IMR-90 (cell line): ENCODE measurements at regions not wholly inside any gene's neighbourhood (a gene's known extent, or its start where the extent isn't known, plus 50 kb on each side); places are given as distances from the start of the nearest gene placed in this dataset.

Source experiments
- ATAC-seq: fragments of 200-7000 bp; cut with Tn5 transposase; 2 replicates; pipeline ENCODE4 v1.9.1; 2020; ENCODE audit warnings: low read depth, mild to moderate bottlenecking, moderate library complexity
- BruUV-seq: library from RNA; stranded (reverse); fragments of 400-500 nt; replicated peaks from 2 replicates; lab custom pipeline; 2021; lab: Mats Ljungman, UMichigan
- CTCF ChIA-PET: fragments of 300-600 bp; formaldehyde crosslinking; extraction: SDS; loops from one replicate; lab custom pipeline; 2021; ENCODE audit warnings: antibody characterized with exemption; lab: Yijun Ruan, JAX
- POLR2A ChIA-PET: fragments of 300-600 bp; sonication (Branson Sonifier 250); formaldehyde crosslinking; loops from one replicate; lab custom pipeline; 2022; ENCODE audit warnings: antibody characterized with exemption; ENCODE audit not compliant: unreplicated experiment; lab: Charles Lee
- DNase-seq: peaks from one replicate; pipeline ENCODE4 v3.0.0; 2013
- H2AFZ ChIP-seq: replicated peaks from 2 replicates; pipeline ENCODE3; 2013; ENCODE audit warnings: low read length, mild to moderate bottlenecking; ENCODE audit not compliant: poor library complexity
- H2AK5ac ChIP-seq: 2 replicates; pipeline ENCODE4 v1.6.1; 2013; ENCODE audit warnings: low read depth, low read length, inconsistent platforms
- H2AK9ac ChIP-seq: replicated peaks from 2 replicates; pipeline ENCODE3; 2013; ENCODE audit warnings: mild to moderate bottlenecking, low read depth, low read length, moderate library complexity; ENCODE audit not compliant: poor library complexity
- H2BK120ac ChIP-seq: 2 replicates; pipeline ENCODE4 v1.6.1; 2013; ENCODE audit warnings: low read depth, low read length, inconsistent platforms
- H2BK15ac ChIP-seq: 3 replicates; pipeline ENCODE4 v1.6.1; 2013; ENCODE audit warnings: low read depth, low read length, inconsistent platforms
- H2BK20ac ChIP-seq: 2 replicates; pipeline ENCODE4 v1.6.1; 2013; ENCODE audit warnings: low read depth, mild to moderate bottlenecking, inconsistent platforms, low read length, moderate library complexity
- H2BK5ac ChIP-seq: 2 replicates; pipeline ENCODE4 v1.6.1; 2013; ENCODE audit warnings: mild to moderate bottlenecking, low read depth, low read length, inconsistent platforms; ENCODE audit not compliant: poor library complexity, severe bottlenecking
- H3K14ac ChIP-seq: replicated peaks from 2 replicates; pipeline ENCODE4 v1.6.1; 2013; ENCODE audit warnings: low read depth, low read length, inconsistent platforms
- H3K18ac ChIP-seq: 2 replicates; pipeline ENCODE4 v1.6.1; 2013; ENCODE audit warnings: low read depth, low read length, control low read depth
- H3K23ac ChIP-seq: 2 replicates; pipeline ENCODE4 v1.6.1; 2013; ENCODE audit warnings: low read depth, low read length, inconsistent platforms
- H3K27ac ChIP-seq: 2 replicates; pipeline ENCODE4 v1.5.1; 2013; ENCODE audit warnings: mild to moderate bottlenecking, control low read depth, low read length; ENCODE audit not compliant: insufficient read depth
- H3K27me3 ChIP-seq: 2 replicates; pipeline ENCODE4 v1.6.1; 2013; ENCODE audit warnings: low read length; ENCODE audit not compliant: control insufficient read depth, insufficient read depth
- H3K36me3 ChIP-seq: 2 replicates; pipeline ENCODE4 v1.6.1; 2013; ENCODE audit warnings: low read length, mixed read lengths; ENCODE audit not compliant: control insufficient read depth, insufficient read depth
- H3K4ac ChIP-seq: 2 replicates; pipeline ENCODE4 v1.6.1; 2013; ENCODE audit warnings: low read depth, low read length, inconsistent platforms
- H3K4me1 ChIP-seq: 2 replicates; pipeline ENCODE4 v1.6.1; 2013; ENCODE audit warnings: low read length, mixed read lengths; ENCODE audit not compliant: control insufficient read depth, insufficient read depth
- H3K4me2 ChIP-seq: 2 replicates; pipeline ENCODE4 v1.6.1; 2013; ENCODE audit warnings: low read depth, mild to moderate bottlenecking, control low read depth, low read length, moderate library complexity
- H3K4me3 ChIP-seq: 2 replicates; pipeline ENCODE4 v1.5.1; 2013; ENCODE audit warnings: low read depth, mild to moderate bottlenecking, control low read depth, low read length, moderate library complexity; ENCODE audit not compliant: insufficient read depth
- H3K56ac ChIP-seq: 2 replicates; pipeline ENCODE4 v1.6.1; 2013; ENCODE audit warnings: low read length, inconsistent platforms; ENCODE audit not compliant: insufficient read depth; ENCODE audit errors: extremely low read depth
- H3K79me1 ChIP-seq, 2 experiments: 2 replicates each; pipeline ENCODE4 v1.6.1; 2013; ENCODE audit warnings: low read length in 2 of 2, inconsistent platforms in 1 of 2, low read depth in 1 of 2
- H3K9ac ChIP-seq: 2 replicates; pipeline ENCODE4 v1.6.1; 2013; ENCODE audit warnings: low read depth, low read length, control low read depth
- H3K9me1 ChIP-seq: 2 replicates; pipeline ENCODE4 v1.6.1; 2013; ENCODE audit warnings: low read length, inconsistent platforms; ENCODE audit not compliant: insufficient read depth
- H3K9me3 ChIP-seq: 2 replicates; pipeline ENCODE4 v1.6.1; 2013; ENCODE audit warnings: low read length; ENCODE audit not compliant: control insufficient read depth, insufficient read depth
- H4K20me1 ChIP-seq: 2 replicates; pipeline ENCODE4 v1.6.1; 2013; ENCODE audit warnings: low read length, inconsistent platforms; ENCODE audit not compliant: insufficient read depth
- H4K5ac ChIP-seq: 2 replicates; pipeline ENCODE4 v1.6.1; 2013; ENCODE audit warnings: mild to moderate bottlenecking, low read depth, low read length, control low read depth
- H4K8ac ChIP-seq, 2 experiments: 2 replicates each; pipeline ENCODE4 v1.6.1; 2013; ENCODE audit warnings: low read depth in 2 of 2, low read length in 2 of 2, control low read depth in 1 of 2, inconsistent platforms in 1 of 2
- H4K91ac ChIP-seq: 2 replicates; pipeline ENCODE4 v1.6.1; 2013; ENCODE audit warnings: low read depth, low read length, inconsistent platforms; ENCODE audit not compliant: insufficient read depth
- BHLHE40 ChIP-seq: fragments of 150-350 bp; IDR thresholded peaks from 2 replicates; pipeline ENCODE4 v1.6.1; 2016; ENCODE audit warnings: mild to moderate bottlenecking, low read depth, low read length
- CEBPB ChIP-seq: IDR thresholded peaks from 2 replicates; pipeline ENCODE4 v1.6.1; 2012; ENCODE audit warnings: low read depth, low read length, improper control_type of control experiment
- CHD1 ChIP-seq: IDR thresholded peaks from 2 replicates; pipeline ENCODE4 v1.6.1; 2012; ENCODE audit warnings: low read depth, low read length, improper control_type of control experiment
- CTCF ChIP-seq: conservative IDR thresholded peaks from 2 replicates; pipeline ENCODE4 v1.5.1; 2012; ENCODE audit warnings: mild to moderate bottlenecking, low read depth, low read length, improper control_type of control experiment
- ELK1 ChIP-seq: fragments of 150-350 bp; IDR thresholded peaks from 2 replicates; pipeline ENCODE4 v1.6.1; 2016; ENCODE audit warnings: low read depth, mild to moderate bottlenecking, low read length, moderate library complexity, borderline replicate concordance
- FOS ChIP-seq: fragments of 150-350 bp; IDR thresholded peaks from 2 replicates; pipeline ENCODE4 v1.6.1; 2016; ENCODE audit warnings: low read depth, low read length
- MAFK ChIP-seq: IDR thresholded peaks from 2 replicates; pipeline ENCODE4 v1.6.1; 2012; ENCODE audit warnings: low read depth, low read length, improper control_type of control experiment
- MAZ ChIP-seq: IDR thresholded peaks from 2 replicates; pipeline ENCODE4 v1.6.1; 2012; ENCODE audit warnings: low read depth, mild to moderate bottlenecking, low read length, improper control_type of control experiment, moderate library complexity, borderline replicate concordance
- MXI1 ChIP-seq: IDR thresholded peaks from 2 replicates; pipeline ENCODE4 v1.6.1; 2012; ENCODE audit warnings: low read depth, mild to moderate bottlenecking, low read length, moderate library complexity, borderline replicate concordance
- NFE2L2 ChIP-seq: fragments of 150-350 bp; IDR thresholded peaks from 2 replicates; pipeline ENCODE4 v1.6.1; 2016; ENCODE audit warnings: low read depth, mild to moderate bottlenecking, low read length
- POLR2A ChIP-seq: IDR thresholded peaks from 2 replicates; pipeline ENCODE4 v1.6.1; 2012; ENCODE audit warnings: mild to moderate bottlenecking, low read depth, low read length
- RAD21 ChIP-seq: IDR thresholded peaks from 2 replicates; pipeline ENCODE4 v1.6.1; 2012; ENCODE audit warnings: low read length, improper control_type of control experiment
- RCOR1 ChIP-seq: IDR thresholded peaks from 2 replicates; pipeline ENCODE4 v1.6.1; 2012; ENCODE audit warnings: mild to moderate bottlenecking, low read length, improper control_type of control experiment; ENCODE audit not compliant: insufficient replicate concordance
- RFX5 ChIP-seq: IDR thresholded peaks from 2 replicates; pipeline ENCODE4 v1.8.0; 2012; ENCODE audit warnings: low read depth, mild to moderate bottlenecking, low read length, moderate library complexity
- SMC3 ChIP-seq: fragments of 150-350 bp; IDR thresholded peaks from 2 replicates; pipeline ENCODE4 v1.6.1; 2016; ENCODE audit warnings: low read depth, mild to moderate bottlenecking, antibody characterized with exemption, low read length, moderate library complexity
- WGBS, 2 experiments: methylation state at CpG; one replicate each; pipeline versions ENCODE4 v1.1.5 to v1.1.7; 2013; ENCODE audit warnings: missing lambda C conversion rate in 2 of 2; ENCODE audit not compliant: insufficient read length in 1 of 2; ENCODE audit errors: extremely low coverage in 2 of 2; 5-methylcytosine and 5-hydroxymethylcytosine counted together
- dilution Hi-C: fragments of 300-500 bp; cut with HindIII; formaldehyde crosslinking; loops from one replicate; pipeline ENCODE4 v1.14.3; 2018; ENCODE audit warnings: low sequenced_read_pairs; ENCODE audit not compliant: unreplicated experiment
- in situ Hi-C: fragments of 300-500 bp; cut with MboI; formaldehyde crosslinking; loops from 3 replicates; pipeline ENCODE4 v1.14.3; 2019; ENCODE audit warnings: low sequenced_read_pairs, inconsistent platforms, mixed read lengths
- intact Hi-C: fragments of 100-400 bp; cut with micrococcal nuclease; formaldehyde crosslinking; loops from 2 replicates; pipeline ENCODE4 v1.10.0; 2022
- TF ChIP-seq, protein P1 (sequence below): fragments of 150-350 bp; IDR thresholded peaks from 2 replicates; pipeline ENCODE4 v1.6.1; 2017; ENCODE audit warnings: mild to moderate bottlenecking, antibody characterized with exemption, low read length, low read depth

DNA sequence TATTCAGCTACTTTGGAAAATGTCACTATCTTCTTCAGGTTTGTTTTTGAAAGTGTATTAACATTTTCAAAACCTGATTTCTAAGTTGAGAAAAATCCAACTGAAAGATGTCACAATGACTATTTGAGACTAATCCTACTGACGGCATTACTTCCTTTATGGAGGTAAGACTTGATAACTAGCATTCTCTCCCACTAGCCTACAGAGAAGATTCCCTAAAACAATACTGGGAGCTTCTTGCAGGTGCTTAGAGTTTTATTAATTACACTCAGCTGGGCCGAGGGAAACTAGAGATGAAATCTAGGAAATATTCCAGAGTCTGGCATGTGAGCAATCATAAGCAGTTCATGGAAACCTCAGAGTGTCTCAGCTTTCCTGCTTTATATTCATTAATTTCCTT lies 114.0 kb downstream of the LCA5 start:
- Histone ChIP-seq H4K91ac (no peak overlapping the region), H3K27ac (no peak overlapping the region), H4K8ac (no peak overlapping the region), H3K56ac (no peak overlapping the region), H4K20me1 (no peaks in the 10 kb centered on the region), H2BK15ac (no peak overlapping the region), H3K79me1 (no peaks in the 10 kb centered on the region), H2BK5ac (no peak overlapping the region), H3K4me3 (no peak overlapping the region), H3K36me3 (no peaks in the 10 kb centered on the region), H3K4me2 (no peak overlapping the region), H2AFZ (no peak overlapping the region), H3K9me1 (no peaks in the 10 kb centered on the region), H3K4ac (no peak overlapping the region), H3K27me3 (peaks cover 6% of the 10 kb centered on the region), H3K4me1 (peaks cover 2% of the 10 kb centered on the region), H2BK120ac (no peak overlapping the region), H3K14ac (no peak overlapping the region), H3K23ac (no peak overlapping the region), H2AK9ac (no peak overlapping the region), H2AK5ac (no peak overlapping the region), H2BK20ac (no peak overlapping the region), H3K9me3 (no peaks in the 10 kb centered on the region), H3K9ac (no peak overlapping the region), H3K18ac (no peak overlapping the region), H4K5ac (no peak overlapping the region)
- in situ Hi-C loops, result no loop called here
- POLR2A ChIA-PET, result no interaction called here
- DNase-seq (no peak), ATAC-seq (no peak)
- WGBS, 2 experiments, result no CpG with 5 or more reads among the region's 2 CpGs
- no TSS peak for BruUV-seq
- CTCF ChIA-PET, result no interaction called here
- TF ChIP-seq CEBPB (no peak), CTCF (no peak), RCOR1 (no peak), FOS (no peak), POLR2A (no peak), SMC3 (no peak), RFX5 (no peak), NFE2L2 (no peak), RAD21 (no peak), MAZ (no peak), BHLHE40 (no peak), CHD1 (no peak), MAFK (no peak), ELK1 (no peak), MXI1 (no peak)
- TF ChIP-seq, protein P1, sequence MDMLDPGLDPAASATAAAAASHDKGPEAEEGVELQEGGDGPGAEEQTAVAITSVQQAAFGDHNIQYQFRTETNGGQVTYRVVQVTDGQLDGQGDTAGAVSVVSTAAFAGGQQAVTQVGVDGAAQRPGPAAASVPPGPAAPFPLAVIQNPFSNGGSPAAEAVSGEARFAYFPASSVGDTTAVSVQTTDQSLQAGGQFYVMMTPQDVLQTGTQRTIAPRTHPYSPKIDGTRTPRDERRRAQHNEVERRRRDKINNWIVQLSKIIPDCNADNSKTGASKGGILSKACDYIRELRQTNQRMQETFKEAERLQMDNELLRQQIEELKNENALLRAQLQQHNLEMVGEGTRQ, result no peak
- dilution Hi-C loops, result no loop called here
- intact Hi-C loops, result no loop called here
